GM12891 (cell line): ENCODE measurements at regions not wholly inside any gene's neighbourhood (a gene's known extent, or its start where the extent isn't known, plus 50 kb on each side); places are given as distances from the start of the nearest gene placed in this dataset.

Experiments
- PAX5 ChIP-seq: IDR thresholded peaks from 2 replicates; pipeline ENCODE4 v1.6.1; 2011; ENCODE audit warnings: low read length, moderate library complexity, mild to moderate bottlenecking; ENCODE audit not compliant: insufficient read depth, severe bottlenecking
- POLR2A ChIP-seq: IDR thresholded peaks from 2 replicates; pipeline ENCODE4 v1.6.1; 2011; ENCODE audit warnings: low read depth, low read length, control low read depth
- POLR2AphosphoS5 ChIP-seq: IDR thresholded peaks from 2 replicates; pipeline ENCODE4 v1.6.1; 2011; ENCODE audit warnings: low read depth, low read length, control low read depth
- POU2F2 ChIP-seq: IDR thresholded peaks from 2 replicates; pipeline ENCODE4 v1.6.1; 2011; ENCODE audit warnings: low read depth, mild to moderate bottlenecking, control low read depth, low read length, moderate library complexity
- SPI1 ChIP-seq: IDR thresholded peaks from 2 replicates; pipeline ENCODE4 v1.6.1; 2011; ENCODE audit warnings: low read depth, low read length, control low read depth
- TAF1 ChIP-seq: IDR thresholded peaks from 2 replicates; pipeline ENCODE4 v1.6.1; 2011; ENCODE audit warnings: low read depth, low read length, control low read depth

DNA sequence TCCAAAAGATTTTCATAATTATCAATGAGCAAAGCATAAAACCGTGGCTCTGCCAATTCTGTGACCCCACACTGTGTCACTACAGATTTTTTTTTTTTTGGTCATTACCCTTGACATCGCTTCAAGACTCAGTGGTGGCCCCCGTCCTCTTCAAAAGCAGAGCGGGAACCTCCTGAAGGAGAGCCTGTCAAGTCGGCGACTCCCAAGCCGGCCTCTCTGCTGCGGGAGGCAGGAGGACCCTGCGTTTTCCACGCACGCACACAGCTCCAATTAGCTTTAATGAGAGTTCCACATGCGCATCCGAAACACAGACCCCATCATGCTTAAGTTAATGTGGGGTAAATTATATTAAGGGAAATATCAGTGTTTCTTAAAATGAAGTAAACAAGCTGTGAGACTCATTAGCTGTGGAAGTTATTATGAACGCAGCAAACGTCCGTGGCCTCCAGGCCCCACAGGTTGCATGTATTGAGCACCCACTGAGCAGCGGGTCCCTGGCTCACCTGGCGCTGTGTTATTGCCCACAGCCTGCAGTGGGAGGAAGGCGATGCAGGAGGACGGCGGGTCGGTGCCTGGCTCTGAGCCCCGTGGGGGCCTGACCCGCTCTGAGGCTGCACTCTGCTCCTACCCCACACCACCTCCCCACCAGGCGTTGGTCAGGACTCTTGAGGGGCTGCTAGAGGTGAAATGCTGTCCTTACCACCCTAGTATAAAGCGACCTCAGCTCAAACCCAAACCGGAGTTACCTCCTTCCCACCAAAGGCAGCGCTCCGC lies 181.0 kb upstream of the SALL3 start:
- TF ChIP-seq POLR2AphosphoS5 (no peak), POLR2A (no peak), SPI1 (no peak), TAF1 (no peak), POU2F2 (no peak), PAX5 (no peak)
